Sigmoid colon (tissue), 6 donors: ENCODE measurements at regions not wholly inside any gene's neighbourhood (a gene's known extent, or its start where the extent isn't known, plus 50 kb on each side); places are given as distances from the start of the nearest gene placed in this dataset.
A peak's percentile ranks its signal among the peaks of the same experiment; 100 is the strongest.

Experiments
- DNase-seq: peaks from one replicate; pipeline ENCODE4 v3.0.0-alpha.2; 2019
- H3K27ac ChIP-seq, 4 donors: fragments of 200-600 bp; sonication (generic); one replicate each; pipeline ENCODE4 v1.5.1; 2016 to 2019; ENCODE audit warnings: mild to moderate bottlenecking in 1 of 4
- H3K27me3 ChIP-seq, 3 donors: fragments of 200-600 bp; sonication (generic); one replicate each; pipeline ENCODE4 v1.5.1; 2019; ENCODE audit warnings: mild to moderate bottlenecking in 1 of 3
- H3K36me3 ChIP-seq, 4 donors: fragments of 200-600 bp; sonication (generic); one replicate each; pipeline ENCODE4 v1.5.1; 2016 to 2019
- H3K4me1 ChIP-seq, 4 donors: fragments of 200-600 bp; sonication (generic); one replicate each; pipeline ENCODE4 v1.5.1; 2017 to 2019
- H3K4me3 ChIP-seq, 4 donors: fragments of 200-600 bp; sonication (generic); one replicate each; pipeline ENCODE4 v1.5.1; 2017 to 2019; ENCODE audit warnings: mild to moderate bottlenecking in 2 of 4, moderate library complexity in 1 of 4
- H3K9me3 ChIP-seq, 4 donors: fragments of 200-600 bp in 3 of 4; sonication (generic) in 3 of 4; one replicate each; pipeline versions ENCODE4 v1.5.1 to v1.6.1; 2013 to 2019
- CTCF ChIP-seq, 4 experiments: fragments of 450-650 bp in 3 of 4; fragments of 200-600 bp in 1 of 4; IDR thresholded peaks; one replicate each; pipeline ENCODE4 v1.5.1; 2016 to 2019; ENCODE audit warnings: antibody characterized with exemption in 4 of 4, mild to moderate bottlenecking in 3 of 4, moderate library complexity in 2 of 4
- EP300 ChIP-seq, 4 donors: sonication (generic); formaldehyde crosslinking; IDR thresholded peaks; one replicate each; pipeline ENCODE4 v1.6.1; 2017; ENCODE audit warnings: antibody characterized with exemption in 4 of 4
- POLR2A ChIP-seq, 2 donors: fragments of 450-650 bp; IDR thresholded peaks; one replicate each; pipeline ENCODE4 v1.6.1; 2016; ENCODE audit warnings: antibody characterized with exemption in 2 of 2, mild to moderate bottlenecking in 2 of 2, moderate library complexity in 2 of 2
- POLR2AphosphoS5 ChIP-seq, 4 donors: sonication (generic); formaldehyde crosslinking; IDR thresholded peaks; one replicate each; pipeline ENCODE4 v1.6.1; 2017; ENCODE audit warnings: antibody characterized with exemption in 4 of 4
- WGBS, 2 donors: extraction: QIAGEN DNeasy Blood & Tissue Kit; methylation state at CpG; one replicate each; pipeline ENCODE4 v1.1.7; 2013; 5-methylcytosine and 5-hydroxymethylcytosine counted together
- intact Hi-C: fragments of 100-400 bp; cut with DNase I; formaldehyde crosslinking; loops from one replicate; pipeline ENCODE4 v1.15.1; 2023
- donor health status: healthy with polysubstance abuse.
- donor health status: healthy.

GRCh38 chr2:67008155-67008554, 389.0 kb upstream of the ETAA1 start:
- WGBS, 2 donors: 50 to 78% methylated on average over 4 of the region's 4 CpGs
- H3K27me3 ChIP-seq: no peaks in the 10 kb centered on the region
- H3K9me3 ChIP-seq: no peaks in the 10 kb centered on the region
- TF ChIP-seq POLR2A (IDR thresholded peaks at IDR 0.05) (no peak), CTCF (IDR thresholded peaks at IDR 0.05) (no peak), POLR2AphosphoS5 (IDR thresholded peaks at IDR 0.05) (no peak), EP300 (IDR thresholded peaks at IDR 0.05) (no peak)
- DNase-seq: no peak
- H3K4me1 ChIP-seq: peaks cover 0 to 17% (median 0%) of the 10 kb centered on the region in 4 donors
- no peaks in the 10 kb centered on the region for H3K36me3 ChIP-seq
- H3K27ac ChIP-seq: no peak overlapping the region
- intact Hi-C loops: no loop called here
- H3K4me3 ChIP-seq: no peak overlapping the region

DNA sequence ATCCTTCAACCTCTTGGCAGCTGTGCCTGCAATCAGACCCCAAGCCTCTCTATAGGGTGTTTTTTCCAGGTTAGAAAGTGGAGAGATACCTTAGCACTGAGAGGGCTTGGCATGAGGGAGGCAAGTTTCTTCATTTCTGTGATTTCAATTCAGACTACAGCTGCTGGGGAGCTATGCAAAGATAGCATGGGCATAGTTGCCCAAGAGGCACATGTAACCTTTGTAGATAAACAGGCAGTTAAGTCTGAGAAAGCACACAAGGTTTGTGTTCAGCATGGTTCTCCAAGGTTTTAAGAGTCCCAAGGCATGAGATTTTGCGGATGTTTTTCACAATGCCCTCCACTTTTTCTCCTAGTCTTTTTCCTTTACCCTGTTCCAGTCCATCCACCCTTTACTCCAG, 385.0 kb upstream of the ETAA1 start:
- intact Hi-C loops: no loop called here
- no peaks in the 10 kb centered on the region for H3K9me3 ChIP-seq
- TF ChIP-seq EP300 (IDR thresholded peaks at IDR 0.05) (no peak), POLR2A (IDR thresholded peaks at IDR 0.05) (no peak)
- no peak for DNase-seq
- peaks cover 0 to 11% (median 4%) of the 10 kb centered on the region in 4 donors for H3K4me1 ChIP-seq
- no peak overlapping the region for H3K4me3 ChIP-seq
- no peak overlapping the region for H3K27ac ChIP-seq
- H3K36me3 ChIP-seq: no peaks in the 10 kb centered on the region
- H3K27me3 ChIP-seq: no peaks in the 10 kb centered on the region
- WGBS, 2 donors: 90 to 98% methylated on average over 1 of the region's 1 CpG

DNA sequence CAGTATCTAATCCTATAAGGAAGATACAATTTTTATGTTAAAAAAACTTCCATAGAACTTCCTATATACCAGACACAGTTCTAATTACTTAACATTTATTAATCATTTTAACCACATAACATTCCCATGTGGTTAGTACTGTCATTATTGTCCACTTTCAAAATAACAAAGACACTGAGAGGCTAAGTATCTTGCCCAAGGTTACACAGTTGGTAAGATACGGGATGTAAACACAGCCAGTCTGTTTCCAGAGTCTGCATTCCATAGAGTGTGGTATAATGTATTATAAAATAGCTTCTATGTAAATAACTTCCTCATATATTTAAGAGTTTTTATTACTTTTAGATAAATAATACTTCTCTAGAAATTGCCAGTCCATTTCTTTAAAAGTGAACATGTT, 383.3 kb upstream of the ETAA1 start:
- WGBS, 2 donors: 20 to 49% methylated on average over 1 of the region's 1 CpG
- Histone ChIP-seq H3K27me3 (no peaks in the 10 kb centered on the region), H3K27ac (no peak overlapping the region), H3K9me3 (no peaks in the 10 kb centered on the region), H3K36me3 (no peaks in the 10 kb centered on the region), H3K4me1 (peaks cover 0 to 7% (median 0%) of the 10 kb centered on the region in 4 donors), H3K4me3 (no peak overlapping the region)
- DNase-seq: no peak
- intact Hi-C loops: no loop called here
- TF ChIP-seq POLR2AphosphoS5 (IDR thresholded peaks at IDR 0.05): no peak

DNA sequence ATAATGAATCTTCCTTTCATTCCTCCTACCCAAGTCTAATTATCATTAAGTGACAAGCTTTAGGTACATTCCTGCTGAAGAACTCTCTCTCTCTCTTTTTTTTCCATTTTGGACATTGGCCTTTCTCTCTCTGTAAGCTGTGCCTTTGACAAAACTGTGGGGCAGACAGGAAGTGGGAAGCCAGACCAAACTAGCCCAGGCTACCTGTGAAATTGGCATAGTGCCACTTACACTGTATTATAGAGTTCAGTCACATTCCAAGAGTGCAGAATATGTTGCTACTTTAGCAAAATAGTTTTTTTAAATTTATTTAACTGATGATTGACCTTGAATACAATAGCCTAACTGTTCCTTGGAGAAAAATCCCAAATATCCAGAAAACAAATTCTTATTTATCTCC, 381.5 kb upstream of the ETAA1 start:
- Histone ChIP-seq H3K4me1 (peaks cover 0 to 7% (median 0%) of the 10 kb centered on the region in 4 donors), H3K9me3 (no peaks in the 10 kb centered on the region), H3K27me3 (no peaks in the 10 kb centered on the region), H3K4me3 (no peak overlapping the region), H3K36me3 (no peaks in the 10 kb centered on the region), H3K27ac (no peak overlapping the region)
- TF ChIP-seq CTCF (IDR thresholded peaks at IDR 0.05): no peak
- no peak for TF ChIP-seq POLR2AphosphoS5 (IDR thresholded peaks at IDR 0.05)
- TF ChIP-seq POLR2A (IDR thresholded peaks at IDR 0.05): no peak
- TF ChIP-seq EP300 (IDR thresholded peaks at IDR 0.05): no peak
- intact Hi-C loops: no loop called here
- DNase-seq: no peak

- H3K4me3 ChIP-seq: no peak overlapping the region
- H3K36me3 ChIP-seq: no peaks in the 10 kb centered on the region
- no peaks in the 10 kb centered on the region for H3K9me3 ChIP-seq
- peaks cover 0 to 7% (median 0%) of the 10 kb centered on the region in 4 donors for H3K4me1 ChIP-seq
- H3K27me3 ChIP-seq: no peaks in the 10 kb centered on the region
- no peak for DNase-seq
- no peak for TF ChIP-seq CTCF (IDR thresholded peaks at IDR 0.05)
- no peak for TF ChIP-seq POLR2A (IDR thresholded peaks at IDR 0.05)
- no peak for TF ChIP-seq EP300 (IDR thresholded peaks at IDR 0.05)
- TF ChIP-seq POLR2AphosphoS5 (IDR thresholded peaks at IDR 0.05): no peak
- no peak overlapping the region for H3K27ac ChIP-seq
- intact Hi-C loops: no loop called here
- WGBS, 2 donors: 84 to 89% methylated on average over 1 of the region's 1 CpG
Observed at GRCh38 chr2:67018301-67018700, 378.8 kb upstream of the ETAA1 start.

GRCh38 chr2:67032076-67032475, 365.1 kb upstream of the ETAA1 start:
- no peak for DNase-seq
- Histone ChIP-seq H3K4me1 (peaks cover 0 to 11% (median 0%) of the 10 kb centered on the region in 4 donors), H3K4me3 (no peak overlapping the region), H3K36me3 (no peaks in the 10 kb centered on the region), H3K27ac (no peak overlapping the region), H3K9me3 (no peaks in the 10 kb centered on the region), H3K27me3 (no peaks in the 10 kb centered on the region)
- TF ChIP-seq CTCF (IDR thresholded peaks at IDR 0.05): no peak
- peak in 2 of 4 donors; percentile 7 to 22 for TF ChIP-seq POLR2AphosphoS5 (IDR thresholded peaks at IDR 0.05)
- intact Hi-C loops: no loop called here
- WGBS, 2 donors: 66 to 80% methylated on average over 2 of the region's 2 CpGs
